RWPE1 (cell line): ENCODE measurements at regions not wholly inside any gene's neighbourhood (a gene's known extent, or its start where the extent isn't known, plus 50 kb on each side); places are given as distances from the start of the nearest gene placed in this dataset.

ENCODE experiments used
- CTCF ChIA-PET: fragments of 350-600 bp; sonication (Branson Sonifier 250); formaldehyde crosslinking; extraction: SDS; loops from one replicate; lab custom pipeline; 2021; lab: Yijun Ruan, JAX
- POLR2A ChIA-PET: fragments of 400-600 bp; formaldehyde crosslinking; extraction: SDS; loops from one replicate; lab custom pipeline; 2020; ENCODE audit warnings: antibody characterized with exemption; ENCODE audit not compliant: low non-redundant PET; lab: Yijun Ruan, JAX
- DNase-seq: peaks from one replicate; pipeline ENCODE4 v3.0.0; 2012; ENCODE audit warnings: low spot score
- H3K27ac ChIP-seq: fragments of 450-650 bp; 2 replicates; pipeline ENCODE4 v1.5.1; 2017
- CTCF ChIP-seq: fragments of 450-650 bp; conservative IDR thresholded peaks from 2 replicates; pipeline ENCODE4 v1.5.1; 2017; ENCODE audit warnings: low read depth, mild to moderate bottlenecking

GRCh38 chr15:58298879-58299850 lies 132.6 kb upstream of the LIPC start:
- TF ChIP-seq CTCF = no peak
- DNase-seq = no peak
- ChIA-PET CTCF (interaction anchor here (0.6 kb wide), 1 partner anchor 9 kb away, joined by 4 read pairs; no protein-coding TSS in a partner anchor), POLR2A (no interaction called here)
- no peak overlapping the region for H3K27ac ChIP-seq

GRCh38 chr15:58302832-58303231 lies 129.0 kb upstream of the LIPC start:
- TF ChIP-seq CTCF = no peak
- ChIA-PET POLR2A (no interaction called here), CTCF (interaction anchor here (0.6 kb wide), 1 partner anchor 112 kb away, joined by 3 read pairs; no protein-coding TSS in a partner anchor)
- no peak overlapping the region for H3K27ac ChIP-seq
- no peak for DNase-seq

- TF ChIP-seq CTCF = no peak
- DNase-seq = no peak
- ChIA-PET CTCF (interaction anchor here (0.6 kb wide), 1 partner anchor 111 kb away, joined by 3 read pairs; no protein-coding TSS in a partner anchor), POLR2A (no interaction called here)
- no peak overlapping the region for H3K27ac ChIP-seq
These were observed 128.6 kb upstream of the LIPC start for GRCh38 chr15:58303236-58303635.

- no peak for DNase-seq
- no peak for TF ChIP-seq CTCF
- CTCF ChIA-PET = interaction anchor here (0.5 kb wide), 1 partner anchor 281 kb away, joined by 3 read pairs; no protein-coding TSS in a partner anchor
- H3K27ac ChIP-seq = no peak overlapping the region
- POLR2A ChIA-PET = no interaction called here
These were observed 125.0 kb upstream of the LIPC start for GRCh38 chr15:58306591-58307312.

GRCh38 chr15:58307313-58307961 lies 124.4 kb upstream of the LIPC start:
- peak; percentile 24 for DNase-seq
- ChIA-PET POLR2A (no interaction called here), CTCF (no interaction called here)
- TF ChIP-seq CTCF = no peak
- no peak overlapping the region for H3K27ac ChIP-seq
